Naive thymus-derived CD8-positive, alpha-beta T cell (primary cell): ENCODE measurements at regions not wholly inside any gene's neighbourhood (a gene's known extent, or its start where the extent isn't known, plus 50 kb on each side); places are given as distances from the start of the nearest gene placed in this dataset.
"Not testable (repeated sequence)": the region's sequence is repeated elsewhere in the genome, so short reads cannot be mapped to it uniquely, and the experiment has no call there.

Experiments used
- ATAC-seq, 2 donors: fragments of 150-1000 bp; cut with Tn5 transposase in 1 of 2; sonication (Bioruptor Pico), chemical (Tn5 transposase) in 1 of 2; 1 replicate in 1 of 2; 2 replicates in 1 of 2; pipeline ENCODE4 v1.10.0; 2021; ENCODE audit warnings: mild to moderate bottlenecking in 2 of 2, moderate library complexity in 2 of 2
- POLR2A ChIA-PET: fragments of 350-600 bp; sonication (Branson Sonifier 250); formaldehyde crosslinking; loops from one replicate; lab custom pipeline; 2021; ENCODE audit warnings: antibody characterized with exemption; lab: Charles Lee
- DNase-seq, 10 donors: peaks; one replicate each; pipeline versions ENCODE4 v3.0.0 to v3.0.0-alpha.2; 2020 to 2022
- H3K27ac Mint-ChIP-seq, 10 donors: one replicate each; pipeline ENCODE4 v1.8.0; 2020 to 2022; ENCODE audit warnings: mild to moderate bottlenecking in 10 of 10, mixed read lengths in 10 of 10, moderate library complexity in 4 of 10, inconsistent platforms in 1 of 10
- H3K27me3 Mint-ChIP-seq, 5 donors: one replicate each; pipeline ENCODE4 v1.8.0; 2021 to 2022; ENCODE audit warnings: mixed read lengths in 5 of 5
- H3K36me3 Mint-ChIP-seq, 3 donors: one replicate each; pipeline ENCODE4 v1.8.0; 2020 to 2022; ENCODE audit warnings: mixed read lengths in 3 of 3, mild to moderate bottlenecking in 2 of 3, inconsistent platforms in 1 of 3
- H3K4me1 Mint-ChIP-seq, 4 donors: one replicate each; pipeline ENCODE4 v1.8.0; 2021 to 2022; ENCODE audit warnings: mixed read lengths in 4 of 4
- H3K4me3 Mint-ChIP-seq, 10 donors: one replicate each; pipeline ENCODE4 v1.8.0; 2020 to 2022; ENCODE audit warnings: mild to moderate bottlenecking in 10 of 10, mixed read lengths in 10 of 10, moderate library complexity in 6 of 10, inconsistent platforms in 1 of 10
- H3K9me3 Mint-ChIP-seq, 9 donors: one replicate each; pipeline ENCODE4 v1.8.0; 2020 to 2022; ENCODE audit warnings: mixed read lengths in 9 of 9, mild to moderate bottlenecking in 3 of 9, inconsistent platforms in 1 of 9, moderate library complexity in 1 of 9

GRCh38 chr6:33897189-33897780, 93.5 kb upstream of the MLN start:
- Mint-ChIP-seq H3K9me3 (no peaks in the 10 kb centered on the region), H3K27me3 (no peaks in the 10 kb centered on the region), H3K36me3 (no peaks in the 10 kb centered on the region), H3K27ac (peak overlapping the region in 7 of 10 donors; percentile 5 to 76 (median 53)), H3K4me1 (peaks cover 28 to 71% (median 47%) of the 10 kb centered on the region in 4 donors), H3K4me3 (peak overlapping the region in 3 of 10 donors; percentile 2 to 33 (median 29))
- DNase-seq (peak in 1 of 10 donors; percentile 18), ATAC-seq (no peak)
- POLR2A ChIA-PET = interaction anchor here (1.2 kb wide), 1 partner anchor 10 kb away, joined by 4 read pairs; no protein-coding TSS in a partner anchor

GRCh38 chr6:33896391-33897188, 92.8 kb upstream of the MLN start:
- H3K4me3 Mint-ChIP-seq = peak overlapping the region in 5 of 10 donors; percentile 2 to 34 (median 29)
- POLR2A ChIA-PET = interaction anchor here (1.2 to 1.9 kb wide), 2 partner anchors 11 to 18 kb away, joined by 4 to 10 read pairs; no protein-coding TSS in a partner anchor
- peak overlapping the region in 7 of 10 donors; percentile 11 to 97 (median 93) for H3K27ac Mint-ChIP-seq
- H3K36me3 Mint-ChIP-seq = no peaks in the 10 kb centered on the region
- DNase-seq (no peak), ATAC-seq (no peak)
- H3K9me3 Mint-ChIP-seq = no peaks in the 10 kb centered on the region
- no peaks in the 10 kb centered on the region for H3K27me3 Mint-ChIP-seq
- peaks cover 26 to 64% (median 40%) of the 10 kb centered on the region in 4 donors for H3K4me1 Mint-ChIP-seq

GRCh38 chr6:33895988-33896387, 92.2 kb upstream of the MLN start:
- no peaks in the 10 kb centered on the region for H3K9me3 Mint-ChIP-seq
- H3K4me1 Mint-ChIP-seq = peaks cover 22 to 58% (median 35%) of the 10 kb centered on the region in 4 donors
- H3K27me3 Mint-ChIP-seq = peaks cover 0 to 1% (median 0%) of the 10 kb centered on the region in 5 donors
- POLR2A ChIA-PET = interaction anchor here (0.8 to 2.3 kb wide), 3 partner anchors 9 to 31 kb away, joined by 3 to 14 read pairs (median 10); no protein-coding TSS in a partner anchor
- peak overlapping the region in 2 of 10 donors; percentile 6 to 48 for H3K4me3 Mint-ChIP-seq
- DNase-seq = no peak
- ATAC-seq = no peak
- H3K36me3 Mint-ChIP-seq = no peaks in the 10 kb centered on the region
- H3K27ac Mint-ChIP-seq = peak overlapping the region in 7 of 10 donors; percentile 71 to 97 (median 94)

- Mint-ChIP-seq H3K27ac (peak overlapping the region in 9 of 10 donors; percentile 63 to 97 (median 93)), H3K9me3 (no peaks in the 10 kb centered on the region), H3K4me1 (peaks cover 23 to 52% (median 32%) of the 10 kb centered on the region in 4 donors), H3K36me3 (no peaks in the 10 kb centered on the region), H3K27me3 (peaks cover 0 to 1% (median 0%) of the 10 kb centered on the region in 5 donors), H3K4me3 (peak overlapping the region; percentile 3 to 71 (median 52))
- DNase-seq (peak in 8 of 10 donors; percentile 24 to 75 (median 60)), ATAC-seq (peak; percentile 95 to 99)
- POLR2A ChIA-PET = interaction anchor here (0.8 to 2.3 kb wide), 5 partner anchors 8 to 34 kb away, joined by 3 to 14 read pairs (median 5); no protein-coding TSS in a partner anchor
Measured at GRCh38 chr6:33895296-33895695, 91.5 kb upstream of the MLN start.

GRCh38 chr6:33894438-33894837, 90.6 kb upstream of the MLN start:
- H3K27me3 Mint-ChIP-seq = peaks cover 0 to 1% (median 0%) of the 10 kb centered on the region in 5 donors
- POLR2A ChIA-PET = interaction anchor here (0.9 to 2.3 kb wide), 2 partner anchors 10 to 33 kb away, joined by 3 to 14 read pairs; no protein-coding TSS in a partner anchor
- ATAC-seq (no peak), DNase-seq (peak in 1 of 10 donors; percentile 32)
- H3K36me3 Mint-ChIP-seq = no peaks in the 10 kb centered on the region
- peaks cover 23 to 48% (median 32%) of the 10 kb centered on the region in 4 donors for H3K4me1 Mint-ChIP-seq
- H3K27ac Mint-ChIP-seq = peak overlapping the region in 3 of 10 donors; percentile 94 to 96 (median 94)
- H3K4me3 Mint-ChIP-seq = no peak overlapping the region
- H3K9me3 Mint-ChIP-seq = no peaks in the 10 kb centered on the region

GRCh38 chr6:33892581-33893346, 89.0 kb upstream of the MLN start:
- DNase-seq (peak in 1 of 10 donors; percentile 58), ATAC-seq (no peak)
- no peak overlapping the region for H3K27ac Mint-ChIP-seq
- H3K4me1 Mint-ChIP-seq = peaks cover 19 to 45% (median 30%) of the 10 kb centered on the region in 4 donors
- H3K27me3 Mint-ChIP-seq = peaks cover 0 to 1% (median 0%) of the 10 kb centered on the region in 5 donors
- POLR2A ChIA-PET = interaction anchor here (0.6 kb wide), 1 partner anchor 864 kb away, joined by 4 read pairs; no protein-coding TSS in a partner anchor
- no peaks in the 10 kb centered on the region for H3K9me3 Mint-ChIP-seq
- H3K4me3 Mint-ChIP-seq = no peak overlapping the region
- no peaks in the 10 kb centered on the region for H3K36me3 Mint-ChIP-seq

- no peaks in the 10 kb centered on the region for H3K9me3 Mint-ChIP-seq
- H3K4me1 Mint-ChIP-seq = peaks cover 6 to 18% (median 10%) of the 10 kb centered on the region in 4 donors
- H3K27me3 Mint-ChIP-seq = peaks cover 0 to 4% (median 0%) of the 10 kb centered on the region in 5 donors
- ATAC-seq (no peak), DNase-seq (peak in 1 of 10 donors; percentile 23)
- H3K36me3 Mint-ChIP-seq = no peaks in the 10 kb centered on the region
- H3K4me3 Mint-ChIP-seq = no peak overlapping the region
- POLR2A ChIA-PET = no interaction called here
- no peak overlapping the region for H3K27ac Mint-ChIP-seq
Measured at GRCh38 chr6:33888664-33889200, 84.9 kb upstream of the MLN start.

- H3K9me3 Mint-ChIP-seq = no peaks in the 10 kb centered on the region
- POLR2A ChIA-PET = no interaction called here
- ATAC-seq (no peak), DNase-seq (peak in 1 of 10 donors; percentile 28)
- no peaks in the 10 kb centered on the region for H3K36me3 Mint-ChIP-seq
- peak overlapping the region in 1 of 10 donors; percentile 38 for H3K27ac Mint-ChIP-seq
- H3K4me3 Mint-ChIP-seq = no peak overlapping the region
- peaks cover 0 to 4% (median 0%) of the 10 kb centered on the region in 5 donors for H3K27me3 Mint-ChIP-seq
- peaks cover 6 to 13% (median 11%) of the 10 kb centered on the region in 4 donors for H3K4me1 Mint-ChIP-seq
Measured at GRCh38 chr6:33888183-33888582, 84.4 kb upstream of the MLN start.

GRCh38 chr6:33886673-33887144, 82.9 kb upstream of the MLN start:
- peak in 1 of 10 donors; percentile 12 for DNase-seq

GRCh38 chr6:33885132-33886057, 81.6 kb upstream of the MLN start:
- Mint-ChIP-seq H3K27me3 (peaks cover 0 to 2% (median 0%) of the 10 kb centered on the region in 5 donors), H3K27ac (no peak overlapping the region), H3K9me3 (no peaks in the 10 kb centered on the region), H3K36me3 (no peaks in the 10 kb centered on the region), H3K4me1 (peaks cover 6 to 19% (median 13%) of the 10 kb centered on the region in 4 donors), H3K4me3 (no peak overlapping the region)
- ATAC-seq (no peak), DNase-seq (no peak)
- POLR2A ChIA-PET = no interaction called here

More at GRCh38 chr6:33886673-33887144, 82.9 kb upstream of the MLN start:
- H3K4me3 Mint-ChIP-seq = no peak overlapping the region
- ATAC-seq = peak; percentile 63 to 65
- POLR2A ChIA-PET = no interaction called here
- no peaks in the 10 kb centered on the region for H3K36me3 Mint-ChIP-seq
- peaks cover 6 to 13% (median 11%) of the 10 kb centered on the region in 4 donors for H3K4me1 Mint-ChIP-seq
- peaks cover 0 to 4% (median 0%) of the 10 kb centered on the region in 5 donors for H3K27me3 Mint-ChIP-seq
- H3K27ac Mint-ChIP-seq = peak overlapping the region in 2 of 10 donors; percentile 33 to 46
- no peaks in the 10 kb centered on the region for H3K9me3 Mint-ChIP-seq

- H3K36me3 Mint-ChIP-seq, POLR2A ChIA-PET, H3K27ac Mint-ChIP-seq, H3K4me3 Mint-ChIP-seq, H3K27me3 Mint-ChIP-seq, ATAC-seq, H3K9me3 Mint-ChIP-seq: not testable (repeated sequence)
- peak in 1 of 10 donors; percentile 8 for DNase-seq
- H3K4me1 Mint-ChIP-seq = peaks cover 6 to 30% (median 15%) of the 10 kb centered on the region in 4 donors
Measured at GRCh38 chr6:33883621-33884020, 79.8 kb upstream of the MLN start.
